Upper lobe of left lung (tissue), 4 donors: ENCODE measurements at regions not wholly inside any gene's neighbourhood (a gene's known extent, or its start where the extent isn't known, plus 50 kb on each side); places are given as distances from the start of the nearest gene placed in this dataset.

ENCODE experiments used
- CTCF ChIP-seq, 6 experiments: fragments of 450-650 bp in 4 of 6; fragments of 200-600 bp in 2 of 6; sonication (generic) in 2 of 6; IDR thresholded peaks; one replicate each; pipeline ENCODE4 v1.5.1; 2016 to 2019; ENCODE audit warnings: antibody characterized with exemption in 6 of 6
- POLR2A ChIP-seq, 4 donors: fragments of 450-650 bp; IDR thresholded peaks; one replicate each; pipeline ENCODE4 v1.5.1; 2016 to 2017; ENCODE audit warnings: antibody characterized with exemption in 4 of 4, mild to moderate bottlenecking in 2 of 4
- POLR2AphosphoS5 ChIP-seq, 2 donors: sonication (generic); formaldehyde crosslinking; IDR thresholded peaks; one replicate each; pipeline ENCODE4 v1.5.1; 2017; ENCODE audit warnings: antibody characterized with exemption in 2 of 2

- TF ChIP-seq CTCF (IDR thresholded peaks at IDR 0.05): no peak
- no peak for TF ChIP-seq POLR2AphosphoS5 (IDR thresholded peaks at IDR 0.05)
- TF ChIP-seq POLR2A (IDR thresholded peaks at IDR 0.05): no peak
These were observed 142.6 kb downstream of the INHBB start for GRCh38 chr2:120488531-120488930.
